ENCODE measurements at regions not wholly inside any gene's neighbourhood (a gene's known extent, or its start where the extent isn't known, plus 50 kb on each side); places are given as distances from the start of the nearest gene placed in this dataset.

DNA sequence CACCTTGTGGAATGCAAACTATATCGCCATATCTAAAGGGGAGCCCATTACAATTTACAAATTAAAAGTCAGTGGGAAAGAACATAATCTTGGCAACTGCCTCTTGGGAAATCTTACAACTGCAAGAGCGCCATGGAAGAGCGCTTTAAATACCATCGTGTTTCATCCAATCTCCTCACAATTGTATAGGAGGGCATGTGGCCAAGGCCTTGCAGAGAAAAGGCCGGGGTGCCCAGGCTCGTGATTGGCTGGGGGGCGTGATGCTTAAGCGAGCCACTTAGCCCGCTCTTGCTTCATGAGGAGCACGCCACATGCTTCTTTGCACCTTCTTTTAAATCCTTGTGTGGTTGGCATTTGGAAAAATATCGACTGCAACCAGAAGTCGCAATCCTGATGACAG lies 69.8 kb upstream of the NFIB start:
- Mint-ChIP-seq H3K27me3 (ENCODE audit: low read depth) (no peaks in the 10 kb centered on the region), H3K4me3 (no peak overlapping the region), H3K9me3 (no peaks in the 10 kb centered on the region), H3K4me1 (no peaks in the 10 kb centered on the region; a peak in 1 of 4 replicates), H3K36me3 (ENCODE audit: insufficient read depth in 1 of 3, low read depth in 3 of 3) (no peaks in the 10 kb centered on the region), H3K27ac (no peak overlapping the region)
- H4K20me1 ChIP-seq (ENCODE audit: control insufficient read depth, insufficient read depth, insufficient read length), result no peaks in the 10 kb centered on the region
- H3K56ac ChIP-seq (ENCODE audit: insufficient read length, low read depth, low read length), result no peak overlapping the region
- TF ChIP-seq CTCF (conservative IDR thresholded peaks at IDR 0.05), result no peak
- no peak for DNase-seq
- no peak overlapping the region for H2BK20ac ChIP-seq (ENCODE audit: low read depth, low read length, poor library complexity, severe bottlenecking)
- H3K4me1 ChIP-seq (ENCODE audit: insufficient read depth, low read length), result no peaks in the 10 kb centered on the region
- H3K14ac ChIP-seq (ENCODE audit: insufficient read depth, low read length), result no peak overlapping the region
- whole genome bisulfite sequencing (ENCODE audit: extremely low coverage, insufficient read length, low lambda C conversion rate), result no CpG with 5 or more reads among the region's 12 CpGs
- H3K23me2 ChIP-seq (ENCODE audit: insufficient read length, low read depth, low read length, poor library complexity, severe bottlenecking), result no peaks in the 10 kb centered on the region
- H2BK120ac ChIP-seq (ENCODE audit: low read depth, low read length, poor library complexity, severe bottlenecking), result no peak overlapping the region
- H3K4me2 ChIP-seq (ENCODE audit: insufficient read depth, insufficient read length, low read length), result no peak overlapping the region
- H2BK12ac ChIP-seq (ENCODE audit: insufficient read length, low read depth, low read length), result no peak overlapping the region
- H2AK5ac ChIP-seq (ENCODE audit: insufficient read length, low read length), result no peak overlapping the region
- H3K4ac ChIP-seq (ENCODE audit: low read depth, low read length), result no peak overlapping the region
- no peaks in the 10 kb centered on the region for H3K79me1 ChIP-seq (ENCODE audit: insufficient read depth, low read depth, low read length, poor library complexity, severe bottlenecking)
- H4K5ac ChIP-seq (ENCODE audit: insufficient read length, low read depth, low read length), result no peak overlapping the region
- H3K27ac ChIP-seq (ENCODE audit: insufficient read length, low read depth, low read length), result no peak overlapping the region
- no peak overlapping the region for H3K18ac ChIP-seq (ENCODE audit: insufficient read length, low read depth, low read length)
- H3K9ac ChIP-seq (ENCODE audit: extremely low read depth, insufficient read length, low read length), result no peak overlapping the region
- H3K9me3 ChIP-seq (ENCODE audit: control insufficient read depth, low read depth, low read length), result no peaks in the 10 kb centered on the region
- H2AFZ ChIP-seq (ENCODE audit: low read length), result no peak overlapping the region
- no peak overlapping the region for H4K91ac ChIP-seq (ENCODE audit: insufficient read length, low read depth, low read length)
- no peak overlapping the region for H3T11ph ChIP-seq (ENCODE audit: low read length)
- no peaks in the 10 kb centered on the region for H3K27me3 ChIP-seq (ENCODE audit: insufficient read depth, low read length)
- no peak overlapping the region for H2BK5ac ChIP-seq (ENCODE audit: insufficient read length, low read length)
- H2BK15ac ChIP-seq (ENCODE audit: low read depth, low read length), result no peak overlapping the region
- no peak overlapping the region for H4K8ac ChIP-seq (replicated peaks; ENCODE audit: insufficient read length, low read depth, low read length)
- H3K23ac ChIP-seq (ENCODE audit: insufficient read length, low read depth, low read length), result no peak overlapping the region
- H3K79me2 ChIP-seq (ENCODE audit: insufficient read depth, low read length), result no peaks in the 10 kb centered on the region
